NB4 (cell line): ENCODE measurements at regions not wholly inside any gene's neighbourhood (a gene's known extent, or its start where the extent isn't known, plus 50 kb on each side); places are given as distances from the start of the nearest gene placed in this dataset.

Experiments
- MYC ChIP-seq: IDR thresholded peaks from 2 replicates; pipeline ENCODE4 v1.6.1; 2011; ENCODE audit warnings: low read depth, low read length
- POLR2A ChIP-seq: IDR thresholded peaks from 2 replicates; pipeline ENCODE4 v1.6.1; 2011; ENCODE audit warnings: mild to moderate bottlenecking; ENCODE audit not compliant: insufficient read length; ENCODE audit errors: extremely low read depth
- TF ChIP-seq, protein P1 (sequence below): IDR thresholded peaks from one replicate; pipeline ENCODE4 v1.5.1; 2012; ENCODE audit warnings: low read depth, low read length
- TF ChIP-seq, protein P2 (sequence below): IDR thresholded peaks from 2 replicates; pipeline ENCODE4 v1.6.1; 2011; ENCODE audit warnings: low read depth, low read length

DNA sequence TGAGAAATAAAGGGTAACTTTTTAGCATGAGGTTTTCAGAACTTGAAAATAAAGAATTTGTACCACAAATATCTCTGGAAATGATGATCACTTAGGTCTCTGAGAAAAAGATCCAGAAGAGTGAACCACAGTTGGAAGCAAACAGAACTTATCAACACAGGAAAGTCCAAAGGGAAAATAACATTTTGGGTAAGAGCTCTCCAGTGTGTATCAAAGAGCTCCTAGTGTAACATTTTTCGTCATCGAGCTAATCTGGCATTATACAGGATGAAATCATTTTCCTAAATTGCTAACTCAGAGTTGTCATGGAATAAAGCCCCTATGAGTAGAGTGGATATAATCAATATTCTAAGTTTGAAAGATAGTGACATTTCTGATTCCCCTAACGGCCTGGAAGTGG lies 104.0 kb downstream of the LMO4 start:
- no peak for TF ChIP-seq POLR2A
- TF ChIP-seq, protein P1, sequence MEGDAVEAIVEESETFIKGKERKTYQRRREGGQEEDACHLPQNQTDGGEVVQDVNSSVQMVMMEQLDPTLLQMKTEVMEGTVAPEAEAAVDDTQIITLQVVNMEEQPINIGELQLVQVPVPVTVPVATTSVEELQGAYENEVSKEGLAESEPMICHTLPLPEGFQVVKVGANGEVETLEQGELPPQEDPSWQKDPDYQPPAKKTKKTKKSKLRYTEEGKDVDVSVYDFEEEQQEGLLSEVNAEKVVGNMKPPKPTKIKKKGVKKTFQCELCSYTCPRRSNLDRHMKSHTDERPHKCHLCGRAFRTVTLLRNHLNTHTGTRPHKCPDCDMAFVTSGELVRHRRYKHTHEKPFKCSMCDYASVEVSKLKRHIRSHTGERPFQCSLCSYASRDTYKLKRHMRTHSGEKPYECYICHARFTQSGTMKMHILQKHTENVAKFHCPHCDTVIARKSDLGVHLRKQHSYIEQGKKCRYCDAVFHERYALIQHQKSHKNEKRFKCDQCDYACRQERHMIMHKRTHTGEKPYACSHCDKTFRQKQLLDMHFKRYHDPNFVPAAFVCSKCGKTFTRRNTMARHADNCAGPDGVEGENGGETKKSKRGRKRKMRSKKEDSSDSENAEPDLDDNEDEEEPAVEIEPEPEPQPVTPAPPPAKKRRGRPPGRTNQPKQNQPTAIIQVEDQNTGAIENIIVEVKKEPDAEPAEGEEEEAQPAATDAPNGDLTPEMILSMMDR = no peak
- TF ChIP-seq, protein P2, sequence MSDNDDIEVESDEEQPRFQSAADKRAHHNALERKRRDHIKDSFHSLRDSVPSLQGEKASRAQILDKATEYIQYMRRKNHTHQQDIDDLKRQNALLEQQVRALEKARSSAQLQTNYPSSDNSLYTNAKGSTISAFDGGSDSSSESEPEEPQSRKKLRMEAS = no peak
- no peak for TF ChIP-seq MYC
